Keratinocyte (primary cell): ENCODE measurements at regions not wholly inside any gene's neighbourhood (a gene's known extent, or its start where the extent isn't known, plus 50 kb on each side); places are given as distances from the start of the nearest gene placed in this dataset.

Experiments used
- DNase-seq: peaks from one replicate; pipeline ENCODE4 v3.0.0-alpha.2; 2011; ENCODE audit warnings: low read depth, missing footprints, low spot score
- FAIRE-seq: peaks from 2 replicates; lab custom pipeline; 2011; peaks lifted over from hg19 to GRCh38; lab: Jason Lieb, UNC
- H2AFZ ChIP-seq: 2 replicates; pipeline ENCODE4 v1.6.0; 2012; ENCODE audit warnings: low read length, control low read depth, inconsistent platforms; ENCODE audit not compliant: control insufficient read depth
- H3K27ac ChIP-seq: 2 replicates; pipeline ENCODE4 v1.5.1; 2011; ENCODE audit warnings: low read length; ENCODE audit not compliant: control insufficient read depth, insufficient read depth
- H3K27me3 ChIP-seq: 3 replicates; pipeline ENCODE4 v1.6.0; 2011; ENCODE audit warnings: low read length; ENCODE audit not compliant: control insufficient read depth, insufficient read depth; ENCODE audit errors: extremely low read depth
- H3K36me3 ChIP-seq, 2 experiments: 2 replicates in 1 of 2; 3 replicates in 1 of 2; pipeline ENCODE4 v1.5.1; 2011; ENCODE audit warnings: low read length in 2 of 2, mild to moderate bottlenecking in 1 of 2; ENCODE audit not compliant: control insufficient read depth in 2 of 2, insufficient read depth in 2 of 2; ENCODE audit errors: extremely low read depth in 1 of 2
- H3K4me1 ChIP-seq: 3 replicates; pipeline ENCODE4 v1.5.1; 2011; ENCODE audit warnings: low read length; ENCODE audit not compliant: control insufficient read depth, insufficient read depth; ENCODE audit errors: extremely low read depth
- H3K4me2 ChIP-seq: 3 replicates; pipeline ENCODE4 v1.6.0; 2011; ENCODE audit warnings: low read depth, low read length; ENCODE audit not compliant: control insufficient read depth, insufficient read depth; ENCODE audit errors: extremely low read depth
- H3K4me3 ChIP-seq, 3 experiments: fragments of 200-600 bp in 1 of 3; sonication (generic) in 1 of 3; 2 replicates in 2 of 3; 3 replicates in 1 of 3; pipeline ENCODE4 v1.5.1; 2011 to 2016; ENCODE audit warnings: low read length in 3 of 3, mild to moderate bottlenecking in 3 of 3, control low read depth in 2 of 3, inconsistent platforms in 1 of 3, low read depth in 1 of 3, mixed read lengths in 1 of 3, mixed run types in 1 of 3, moderate library complexity in 1 of 3; ENCODE audit not compliant: control insufficient read depth in 2 of 3, insufficient read depth in 2 of 3; ENCODE audit errors: extremely low read depth in 1 of 3
- H3K79me2 ChIP-seq: 2 replicates; pipeline ENCODE4 v1.6.0; 2012; ENCODE audit warnings: low read length; ENCODE audit not compliant: control insufficient read depth, insufficient read depth
- H3K9ac ChIP-seq: 3 replicates; pipeline ENCODE4 v1.6.0; 2011; ENCODE audit warnings: low read length; ENCODE audit not compliant: control insufficient read depth, insufficient read depth; ENCODE audit errors: extremely low read depth
- H3K9me1 ChIP-seq: 3 replicates; pipeline ENCODE4 v1.6.0; 2011; ENCODE audit warnings: low read length; ENCODE audit not compliant: control insufficient read depth, insufficient read depth; ENCODE audit errors: extremely low read depth
- H3K9me3 ChIP-seq: 2 replicates; pipeline ENCODE4 v1.5.1; 2012; ENCODE audit warnings: low read depth, low read length; ENCODE audit not compliant: control insufficient read depth
- H4K20me1 ChIP-seq: 3 replicates; pipeline ENCODE4 v1.6.0; 2011; ENCODE audit warnings: low read length; ENCODE audit not compliant: control insufficient read depth, insufficient read depth; ENCODE audit errors: extremely low read depth
- CTCF ChIP-seq, 3 experiments: IDR thresholded peaks in 1 of 3; conservative IDR thresholded peaks in 1 of 3; optimal IDR thresholded peaks in 1 of 3; 2 replicates in 2 of 3; 3 replicates in 1 of 3; pipeline versions ENCODE3 to v1.5.1; 2011; ENCODE audit warnings: low read length in 3 of 3, mild to moderate bottlenecking in 3 of 3, moderate library complexity in 2 of 3, control low read depth in 1 of 3, inconsistent platforms in 1 of 3; ENCODE audit not compliant: insufficient read depth in 2 of 3; ENCODE audit errors: extremely low read depth in 1 of 3
- EZH2 ChIP-seq: IDR thresholded peaks from one replicate; pipeline ENCODE4 v1.6.1; 2012; ENCODE audit warnings: inconsistent platforms, mild to moderate bottlenecking, low read length, moderate library complexity
- dilution Hi-C: fragments of 300-500 bp; cut with MboI; formaldehyde crosslinking; loops from one replicate; pipeline ENCODE4 v1.7.0; 2020; ENCODE audit warnings: low sequenced_read_pairs; ENCODE audit not compliant: extremely low pct_ligation_motif_present

- no peaks in the 10 kb centered on the region for H3K4me1 ChIP-seq
- H3K4me2 ChIP-seq: no peak overlapping the region
- DNase-seq (no peak), FAIRE-seq (no peak)
- no peak overlapping the region for H2AFZ ChIP-seq
- H4K20me1 ChIP-seq: no peaks in the 10 kb centered on the region
- no peak overlapping the region for H3K27ac ChIP-seq
- TF ChIP-seq EZH2: no peak
- no peak for TF ChIP-seq CTCF (optimal IDR thresholded peaks at IDR 0.05 in 1 of 3, IDR thresholded peaks at IDR 0.05 in 1 of 3, conservative IDR thresholded peaks at IDR 0.05 in 1 of 3; ENCODE audit: extremely low read depth in 1 of 3, insufficient read depth in 2 of 3, low read length in 3 of 3)
- no peaks in the 10 kb centered on the region for H3K36me3 ChIP-seq
- H3K9ac ChIP-seq: no peak overlapping the region
- H3K9me1 ChIP-seq: no peaks in the 10 kb centered on the region
- H3K9me3 ChIP-seq: no peaks in the 10 kb centered on the region
- no peak overlapping the region for H3K4me3 ChIP-seq
- dilution Hi-C loops: no loop called here
- no peaks in the 10 kb centered on the region for H3K27me3 ChIP-seq
- no peaks in the 10 kb centered on the region for H3K79me2 ChIP-seq
Observed at GRCh38 chr6:118755941-118756646, 104.7 kb upstream of the CEP85L start.

- no peak overlapping the region for H2AFZ ChIP-seq
- H3K27me3 ChIP-seq: no peaks in the 10 kb centered on the region
- no peak overlapping the region for H3K27ac ChIP-seq
- no peak overlapping the region for H3K4me3 ChIP-seq
- no peaks in the 10 kb centered on the region for H3K36me3 ChIP-seq
- no peaks in the 10 kb centered on the region for H3K9me3 ChIP-seq
- no peaks in the 10 kb centered on the region for H3K9me1 ChIP-seq
- no peak overlapping the region for H3K4me2 ChIP-seq
- no peaks in the 10 kb centered on the region for H4K20me1 ChIP-seq
- FAIRE-seq: no peak
- no peaks in the 10 kb centered on the region for H3K79me2 ChIP-seq
- H3K9ac ChIP-seq: no peak overlapping the region
- dilution Hi-C loops: no loop called here
- H3K4me1 ChIP-seq: no peaks in the 10 kb centered on the region
- TF ChIP-seq CTCF (optimal IDR thresholded peaks at IDR 0.05 in 1 of 3, IDR thresholded peaks at IDR 0.05 in 1 of 3, conservative IDR thresholded peaks at IDR 0.05 in 1 of 3; ENCODE audit: extremely low read depth in 1 of 3, insufficient read depth in 2 of 3, low read length in 3 of 3) (no peak), EZH2 (no peak)
- DNase-seq: no peak
Observed at GRCh38 chr6:118752803-118753202, 101.4 kb upstream of the CEP85L start.
